ACC112 (cell line): ENCODE measurements at regions not wholly inside any gene's neighbourhood (a gene's known extent, or its start where the extent isn't known, plus 50 kb on each side); places are given as distances from the start of the nearest gene placed in this dataset.

Experiments
- H2AFZ ChIP-seq: fragments of 200-600 bp; sonication (generic); one replicate; pipeline ENCODE4 v1.6.0; 2017; ENCODE audit warnings: antibody characterized with exemption, low read length; ENCODE audit not compliant: unreplicated experiment
- H3K27ac ChIP-seq: fragments of 200-600 bp; sonication (generic); 2 replicates; pipeline ENCODE4 v1.5.1; 2014; ENCODE audit warnings: low read depth, mild to moderate bottlenecking, antibody characterized with exemption, low read length, moderate library complexity
- H3K27me3 ChIP-seq: fragments of 200-600 bp; sonication (generic); 2 replicates; pipeline ENCODE4 v1.6.1; 2014; ENCODE audit warnings: mild to moderate bottlenecking, antibody characterized with exemption, low read length, moderate library complexity, mixed read lengths; ENCODE audit not compliant: insufficient read depth
- H3K36me3 ChIP-seq: fragments of 200-600 bp; sonication (generic); 2 replicates; pipeline ENCODE4 v1.6.1; 2016; ENCODE audit warnings: mild to moderate bottlenecking, antibody characterized with exemption, low read length, moderate library complexity, mixed read lengths; ENCODE audit not compliant: insufficient read depth
- H3K4me1 ChIP-seq: fragments of 200-600 bp; sonication (generic); one replicate; pipeline ENCODE4 v1.6.1; 2016; ENCODE audit warnings: low read length, mixed read lengths; ENCODE audit not compliant: insufficient read depth, unreplicated experiment, control insufficient read depth
- H3K4me3 ChIP-seq: fragments of 200-600 bp; sonication (generic); 2 replicates; pipeline ENCODE4 v1.5.1; 2014; ENCODE audit warnings: mild to moderate bottlenecking, low read depth, low read length
- H3K79me2 ChIP-seq: fragments of 200-600 bp; sonication (generic); one replicate; pipeline ENCODE4 v1.6.0; 2016; ENCODE audit warnings: low read length; ENCODE audit not compliant: control insufficient read depth, unreplicated experiment, insufficient read depth

DNA sequence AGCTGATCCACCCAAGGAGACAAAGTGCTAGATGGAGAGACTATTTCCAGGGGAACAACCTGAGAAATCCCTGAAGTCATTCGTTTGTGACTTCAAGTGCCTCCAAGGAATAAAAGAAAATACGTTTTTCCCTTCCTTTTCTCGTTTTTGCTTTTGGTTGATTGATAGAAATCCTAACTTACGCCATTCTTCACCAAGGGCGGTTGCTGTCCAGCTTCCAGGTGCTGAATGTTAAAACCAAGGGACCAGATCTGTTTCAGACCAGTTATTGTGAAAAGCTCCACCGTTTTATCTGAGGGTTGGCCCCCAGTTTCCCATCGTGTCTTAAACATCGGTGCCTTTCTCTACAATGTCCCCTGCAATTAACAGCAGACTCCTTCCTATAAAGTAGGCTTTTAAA lies 600.7 kb upstream of the SGCD start:
- Histone ChIP-seq H3K4me3 (no peak overlapping the region), H3K4me1 (no peaks in the 10 kb centered on the region), H2AFZ (no peak overlapping the region), H3K36me3 (no peaks in the 10 kb centered on the region), H3K27ac (no peak overlapping the region), H3K27me3 (peaks cover 37% of the 10 kb centered on the region), H3K79me2 (no peaks in the 10 kb centered on the region)

DNA sequence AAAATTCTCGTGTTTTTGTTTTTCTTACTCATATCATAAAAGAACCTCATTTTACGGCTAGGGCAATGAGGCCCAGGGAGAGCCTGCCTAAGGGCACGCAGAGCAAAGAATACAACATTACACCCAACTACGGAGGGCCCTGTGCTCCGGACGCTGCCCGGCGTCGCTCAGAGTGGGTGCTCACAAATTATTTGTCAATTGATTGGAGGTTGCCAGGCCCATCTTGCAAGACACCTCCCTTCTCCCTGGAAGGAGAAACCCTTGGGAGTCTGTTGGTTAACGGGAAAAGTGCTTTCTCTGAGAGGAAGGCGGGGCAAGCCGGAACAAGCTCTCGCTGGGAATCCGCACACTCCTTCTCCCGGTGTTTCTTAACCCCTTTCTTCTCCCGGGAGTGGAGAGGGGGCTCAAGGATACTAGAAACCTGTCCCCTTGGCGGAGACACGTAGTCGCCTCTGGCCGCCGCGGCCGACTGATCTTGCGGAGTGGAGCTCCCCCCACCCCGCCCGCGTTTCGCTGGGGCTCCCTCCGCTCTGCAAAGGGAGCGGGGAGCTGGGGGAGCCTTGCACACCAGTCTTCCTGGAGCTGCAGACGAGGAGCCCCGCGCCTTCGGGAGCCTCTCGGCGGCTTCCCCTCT lies 599.3 kb upstream of the SGCD start:
- Histone ChIP-seq H3K36me3 (no peaks in the 10 kb centered on the region), H3K79me2 (no peaks in the 10 kb centered on the region), H3K4me3 (no peak overlapping the region), H3K4me1 (no peaks in the 10 kb centered on the region), H2AFZ (no peak overlapping the region), H3K27ac (no peak overlapping the region), H3K27me3 (peaks cover 37% of the 10 kb centered on the region)

DNA sequence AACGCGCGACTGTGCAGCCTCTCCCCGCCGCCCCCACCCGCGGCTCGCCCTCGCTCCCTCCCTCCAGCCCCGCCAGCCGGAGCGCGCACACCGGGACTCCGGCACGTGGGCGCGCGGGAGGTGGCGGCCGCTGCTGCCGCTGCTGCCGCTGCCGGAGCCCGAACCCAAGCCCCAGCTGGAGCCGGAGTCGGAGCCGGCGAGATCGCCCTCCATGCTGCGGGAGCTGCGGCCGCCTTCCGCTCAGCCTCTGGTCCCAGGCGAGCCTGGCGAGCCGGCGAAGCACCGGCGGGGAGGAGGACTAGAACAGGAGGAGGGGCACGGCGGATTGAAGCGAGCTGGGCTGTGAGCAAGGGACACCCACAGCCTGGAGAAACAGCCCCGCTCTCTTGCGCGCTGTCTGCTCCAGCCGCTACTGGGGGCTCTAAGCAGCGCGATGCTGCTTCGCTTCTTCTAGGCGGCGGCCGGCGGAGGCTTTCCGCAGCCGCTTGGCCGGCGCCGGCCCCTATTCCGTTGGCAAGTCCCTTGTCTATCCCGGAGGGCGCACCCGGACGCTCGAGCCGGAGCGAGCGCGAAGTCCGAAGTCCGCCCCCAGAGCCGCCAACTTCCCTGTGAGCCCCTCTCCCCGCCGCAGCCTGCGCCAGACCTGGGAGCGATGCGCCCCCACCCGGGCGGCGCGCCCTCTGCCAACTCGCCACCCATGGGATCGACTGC lies 598.7 kb upstream of the SGCD start:
- Histone ChIP-seq H3K27me3 (peaks cover 37% of the 10 kb centered on the region), H3K36me3 (no peaks in the 10 kb centered on the region), H3K4me3 (no peak overlapping the region), H3K4me1 (no peaks in the 10 kb centered on the region), H2AFZ (no peak overlapping the region), H3K27ac (no peak overlapping the region), H3K79me2 (no peaks in the 10 kb centered on the region)

DNA sequence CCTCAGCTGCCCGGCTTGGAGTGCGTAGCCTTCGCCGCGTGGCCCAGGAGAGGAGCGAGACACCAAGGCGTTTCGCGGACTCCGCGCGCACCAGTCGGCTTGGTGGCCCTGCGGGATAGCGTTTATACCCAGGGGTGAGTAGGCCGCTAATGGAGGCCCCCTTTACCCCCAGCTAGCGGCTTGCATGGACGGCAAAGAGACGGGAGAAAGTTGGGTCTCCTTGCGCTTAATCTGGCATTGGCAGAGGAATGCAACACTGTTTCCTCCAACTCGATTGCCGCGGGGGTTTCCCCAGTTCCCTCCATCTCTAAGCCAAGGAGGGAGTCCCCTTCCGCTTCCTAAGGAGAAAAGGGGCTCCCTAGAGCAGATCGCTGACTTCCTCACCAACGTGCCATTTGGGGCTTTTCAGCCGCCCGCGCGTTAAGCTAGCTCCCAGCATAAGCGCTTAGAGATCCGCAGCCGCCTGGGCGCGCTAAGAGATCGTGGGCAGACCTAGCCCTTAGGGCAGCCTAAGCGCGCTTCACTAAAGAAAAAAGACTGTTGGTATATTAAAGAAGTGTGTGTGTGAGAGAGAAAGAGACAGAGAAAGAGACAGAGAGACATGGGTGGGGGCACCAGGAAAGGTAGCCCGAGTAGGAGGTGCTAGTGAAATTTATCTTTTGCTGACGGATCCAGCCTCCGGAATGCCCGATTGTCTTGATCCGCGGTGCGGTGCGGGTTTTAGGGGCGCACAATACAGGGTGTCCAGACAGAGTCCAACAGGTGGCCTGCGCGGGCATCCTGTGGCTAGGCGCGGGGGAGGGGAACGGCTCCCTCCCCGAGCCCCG lies 597.9 kb upstream of the SGCD start:
- no peak overlapping the region for H3K27ac ChIP-seq
- H3K4me1 ChIP-seq: no peaks in the 10 kb centered on the region
- peaks cover 37% of the 10 kb centered on the region for H3K27me3 ChIP-seq
- H3K79me2 ChIP-seq: no peaks in the 10 kb centered on the region
- no peak overlapping the region for H2AFZ ChIP-seq
- no peaks in the 10 kb centered on the region for H3K36me3 ChIP-seq
- H3K4me3 ChIP-seq: no peak overlapping the region

DNA sequence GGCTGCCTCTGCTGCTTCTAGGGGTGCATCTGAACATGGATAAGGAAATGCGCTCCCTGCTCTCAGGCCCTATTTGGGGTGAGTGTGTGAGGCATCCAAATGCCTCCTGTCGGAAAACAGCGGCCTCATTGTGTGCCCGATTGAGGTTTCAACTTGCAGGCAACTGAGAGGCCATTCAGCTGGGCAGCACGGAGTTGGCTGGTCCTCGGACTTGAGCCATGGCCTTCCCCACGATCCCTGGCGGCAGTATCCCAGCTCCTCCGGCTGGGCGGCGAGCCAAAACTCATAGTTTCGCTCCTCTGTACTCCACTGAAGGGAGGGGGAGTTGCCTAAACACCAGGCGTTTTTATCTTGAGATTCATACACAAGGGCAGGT lies 597.3 kb upstream of the SGCD start:
- no peak overlapping the region for H2AFZ ChIP-seq
- no peak overlapping the region for H3K27ac ChIP-seq
- no peak overlapping the region for H3K4me3 ChIP-seq
- H3K4me1 ChIP-seq: no peaks in the 10 kb centered on the region
- H3K36me3 ChIP-seq: no peaks in the 10 kb centered on the region
- H3K27me3 ChIP-seq: peaks cover 37% of the 10 kb centered on the region
- H3K79me2 ChIP-seq: no peaks in the 10 kb centered on the region

DNA sequence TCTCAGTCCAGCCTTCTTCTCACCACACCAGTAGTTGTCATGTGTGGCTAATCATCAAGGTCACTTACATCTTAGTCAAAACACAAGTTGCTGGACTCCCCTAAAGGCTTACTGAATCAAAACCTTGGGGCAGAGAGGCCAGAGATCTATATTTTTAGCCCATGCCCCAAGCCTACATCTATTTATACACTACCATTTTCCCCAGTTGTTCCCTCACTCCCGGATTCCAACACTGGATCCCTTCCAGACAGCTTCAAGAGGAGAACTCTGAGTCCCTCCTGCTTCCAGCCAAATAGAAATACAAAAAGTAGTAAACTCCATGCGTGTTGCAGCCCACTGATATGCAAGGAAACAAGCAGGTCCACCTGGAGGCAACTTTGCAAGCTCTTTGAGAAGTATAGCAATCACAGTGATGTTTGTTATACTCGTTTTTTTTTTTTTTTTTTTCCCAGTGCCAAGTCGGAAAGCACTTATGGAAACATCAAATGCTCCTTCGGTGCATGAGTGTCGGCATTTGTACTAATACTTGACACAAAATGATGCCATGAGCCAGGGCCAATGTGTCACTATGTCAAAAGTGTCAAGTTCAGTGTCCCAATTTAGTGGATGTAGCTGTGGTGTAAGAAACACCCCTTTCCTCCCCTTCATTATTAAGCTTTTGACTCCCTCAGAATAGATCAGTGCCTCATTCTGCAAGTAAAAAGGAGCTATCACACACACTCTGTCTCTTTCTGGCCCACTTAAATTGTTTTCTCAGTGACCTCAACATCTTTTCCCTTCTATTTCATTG lies 594.2 kb upstream of the SGCD start:
- Histone ChIP-seq H3K27ac (no peak overlapping the region), H2AFZ (no peak overlapping the region), H3K79me2 (no peaks in the 10 kb centered on the region), H3K4me1 (no peaks in the 10 kb centered on the region), H3K4me3 (no peak overlapping the region), H3K27me3 (peaks cover 20% of the 10 kb centered on the region), H3K36me3 (no peaks in the 10 kb centered on the region)

DNA sequence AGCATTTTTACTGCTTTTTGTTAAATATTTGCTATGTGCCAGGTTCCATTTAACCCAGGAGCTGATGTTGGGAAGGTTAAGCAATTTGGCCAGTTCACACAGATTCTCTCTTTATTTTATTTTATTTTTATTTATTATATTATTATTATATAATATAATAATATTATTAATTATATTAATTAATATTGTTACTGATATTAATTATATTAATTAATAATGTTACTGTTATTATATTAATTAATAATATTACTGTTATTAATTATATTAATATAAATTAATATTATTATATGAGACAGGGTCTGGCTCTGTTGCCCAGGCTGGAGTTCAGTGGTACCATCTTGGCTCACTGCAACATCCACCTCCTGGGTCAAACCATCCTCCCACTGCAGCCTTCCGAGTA lies 593.0 kb upstream of the SGCD start:
- no peaks in the 10 kb centered on the region for H3K79me2 ChIP-seq
- H3K4me1 ChIP-seq: no peaks in the 10 kb centered on the region
- no peaks in the 10 kb centered on the region for H3K36me3 ChIP-seq
- H3K27ac ChIP-seq: no peak overlapping the region
- no peak overlapping the region for H2AFZ ChIP-seq
- peaks cover 9% of the 10 kb centered on the region for H3K27me3 ChIP-seq
- no peak overlapping the region for H3K4me3 ChIP-seq

DNA sequence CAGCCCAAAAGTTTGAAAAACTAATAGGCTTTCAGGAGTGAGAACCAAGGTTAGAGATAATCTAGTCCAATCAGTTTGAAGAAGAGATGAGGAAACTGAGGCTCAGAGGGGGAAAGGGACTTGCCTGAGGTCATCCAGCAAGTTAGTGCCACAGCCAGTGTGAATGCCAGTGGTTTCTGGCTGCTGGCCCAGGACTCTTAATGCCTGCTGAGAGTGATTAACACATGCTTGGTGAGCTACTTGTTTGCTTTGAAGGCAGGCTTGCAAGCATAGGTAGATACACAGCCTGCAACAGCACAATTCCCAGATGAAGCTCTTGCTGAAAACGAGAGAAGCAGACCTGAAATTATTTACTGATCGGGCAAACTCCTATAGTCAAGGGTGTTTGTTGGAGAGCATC lies 591.6 kb upstream of the SGCD start:
- Histone ChIP-seq H3K79me2 (no peaks in the 10 kb centered on the region), H3K4me1 (no peaks in the 10 kb centered on the region), H2AFZ (no peak overlapping the region), H3K27ac (no peak overlapping the region), H3K36me3 (no peaks in the 10 kb centered on the region), H3K27me3 (no peaks in the 10 kb centered on the region), H3K4me3 (no peak overlapping the region)

DNA sequence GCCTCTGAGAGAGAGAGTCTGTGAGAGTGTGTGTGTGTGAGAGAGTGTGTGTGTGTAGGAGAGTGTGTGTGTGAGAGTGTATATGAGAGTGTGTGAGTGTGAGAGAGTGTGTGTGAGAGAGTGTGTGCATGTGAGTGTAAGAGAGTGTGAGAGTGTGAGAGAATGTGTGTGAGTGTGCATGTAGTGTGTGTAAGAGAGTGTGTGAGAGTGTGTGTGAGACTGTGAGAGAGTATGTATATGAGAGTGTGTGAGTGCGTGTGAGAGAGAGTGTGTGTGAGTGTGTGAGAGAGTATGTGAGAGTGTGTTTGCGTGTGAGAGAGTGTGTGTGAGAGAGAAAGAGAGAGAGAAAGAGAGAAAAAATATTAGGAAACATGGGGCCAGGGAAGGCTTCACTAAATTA lies 588.3 kb upstream of the SGCD start:
- Histone ChIP-seq H3K79me2 (no peaks in the 10 kb centered on the region), H3K27me3 (no peaks in the 10 kb centered on the region), H3K27ac (no peak overlapping the region), H3K4me3 (no peak overlapping the region), H3K36me3 (no peaks in the 10 kb centered on the region), H2AFZ (no peak overlapping the region), H3K4me1 (no peaks in the 10 kb centered on the region)

DNA sequence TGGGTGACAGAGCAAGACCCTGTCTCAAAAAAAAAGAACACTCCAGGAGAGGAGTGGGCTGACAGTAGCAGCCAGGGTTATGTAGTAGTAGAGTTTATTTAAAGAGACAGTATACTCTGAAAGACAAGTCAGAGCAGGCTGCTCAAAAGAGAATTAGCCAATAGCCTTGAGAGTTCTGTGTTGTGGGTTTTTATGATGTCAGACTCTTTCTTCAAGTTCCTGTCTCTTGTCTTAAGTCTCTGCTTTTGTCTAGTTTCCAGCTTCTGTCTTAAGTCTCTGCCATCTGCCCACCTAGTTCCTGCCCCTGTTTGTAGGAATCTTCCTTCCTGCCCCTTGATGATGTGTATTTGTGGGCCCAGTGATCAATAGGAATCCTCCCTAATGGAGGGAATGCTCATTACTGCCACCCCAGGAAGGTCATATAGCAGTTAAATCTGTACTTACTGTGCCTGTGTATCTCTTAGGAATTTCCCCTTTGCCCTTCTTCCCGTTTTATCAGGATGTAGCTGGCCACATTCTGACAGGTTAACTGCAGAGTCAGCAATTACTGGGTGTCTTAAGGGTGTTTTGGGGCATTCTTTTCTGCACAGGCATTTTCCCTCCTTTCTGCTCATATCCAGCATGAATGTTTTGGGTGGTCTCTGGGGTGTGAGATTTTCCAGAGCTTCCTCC lies 580.5 kb upstream of the SGCD start:
- no peaks in the 10 kb centered on the region for H3K27me3 ChIP-seq
- H3K27ac ChIP-seq: no peak overlapping the region
- no peaks in the 10 kb centered on the region for H3K79me2 ChIP-seq
- no peak overlapping the region for H3K4me3 ChIP-seq
- no peak overlapping the region for H2AFZ ChIP-seq
- H3K36me3 ChIP-seq: no peaks in the 10 kb centered on the region
- no peaks in the 10 kb centered on the region for H3K4me1 ChIP-seq
